ENCODE measurements at regions not wholly inside any gene's neighbourhood (a gene's known extent, or its start where the extent isn't known, plus 50 kb on each side); places are given as distances from the start of the nearest gene placed in this dataset.

GRCh38 chr13:26950968-26951367, 190.4 kb upstream of the GPR12 start:
- TF ChIP-seq GABPA (IDR thresholded peaks at IDR 0.05; ENCODE audit: low read depth): no peak
- TF ChIP-seq, protein P1, sequence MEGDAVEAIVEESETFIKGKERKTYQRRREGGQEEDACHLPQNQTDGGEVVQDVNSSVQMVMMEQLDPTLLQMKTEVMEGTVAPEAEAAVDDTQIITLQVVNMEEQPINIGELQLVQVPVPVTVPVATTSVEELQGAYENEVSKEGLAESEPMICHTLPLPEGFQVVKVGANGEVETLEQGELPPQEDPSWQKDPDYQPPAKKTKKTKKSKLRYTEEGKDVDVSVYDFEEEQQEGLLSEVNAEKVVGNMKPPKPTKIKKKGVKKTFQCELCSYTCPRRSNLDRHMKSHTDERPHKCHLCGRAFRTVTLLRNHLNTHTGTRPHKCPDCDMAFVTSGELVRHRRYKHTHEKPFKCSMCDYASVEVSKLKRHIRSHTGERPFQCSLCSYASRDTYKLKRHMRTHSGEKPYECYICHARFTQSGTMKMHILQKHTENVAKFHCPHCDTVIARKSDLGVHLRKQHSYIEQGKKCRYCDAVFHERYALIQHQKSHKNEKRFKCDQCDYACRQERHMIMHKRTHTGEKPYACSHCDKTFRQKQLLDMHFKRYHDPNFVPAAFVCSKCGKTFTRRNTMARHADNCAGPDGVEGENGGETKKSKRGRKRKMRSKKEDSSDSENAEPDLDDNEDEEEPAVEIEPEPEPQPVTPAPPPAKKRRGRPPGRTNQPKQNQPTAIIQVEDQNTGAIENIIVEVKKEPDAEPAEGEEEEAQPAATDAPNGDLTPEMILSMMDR (IDR thresholded peaks at IDR 0.05; ENCODE audit: insufficient read depth, low read length): no peak
- TF ChIP-seq SPI1 (IDR thresholded peaks at IDR 0.05; ENCODE audit: borderline replicate concordance, low read depth): no peak
- TF ChIP-seq, protein P2, sequence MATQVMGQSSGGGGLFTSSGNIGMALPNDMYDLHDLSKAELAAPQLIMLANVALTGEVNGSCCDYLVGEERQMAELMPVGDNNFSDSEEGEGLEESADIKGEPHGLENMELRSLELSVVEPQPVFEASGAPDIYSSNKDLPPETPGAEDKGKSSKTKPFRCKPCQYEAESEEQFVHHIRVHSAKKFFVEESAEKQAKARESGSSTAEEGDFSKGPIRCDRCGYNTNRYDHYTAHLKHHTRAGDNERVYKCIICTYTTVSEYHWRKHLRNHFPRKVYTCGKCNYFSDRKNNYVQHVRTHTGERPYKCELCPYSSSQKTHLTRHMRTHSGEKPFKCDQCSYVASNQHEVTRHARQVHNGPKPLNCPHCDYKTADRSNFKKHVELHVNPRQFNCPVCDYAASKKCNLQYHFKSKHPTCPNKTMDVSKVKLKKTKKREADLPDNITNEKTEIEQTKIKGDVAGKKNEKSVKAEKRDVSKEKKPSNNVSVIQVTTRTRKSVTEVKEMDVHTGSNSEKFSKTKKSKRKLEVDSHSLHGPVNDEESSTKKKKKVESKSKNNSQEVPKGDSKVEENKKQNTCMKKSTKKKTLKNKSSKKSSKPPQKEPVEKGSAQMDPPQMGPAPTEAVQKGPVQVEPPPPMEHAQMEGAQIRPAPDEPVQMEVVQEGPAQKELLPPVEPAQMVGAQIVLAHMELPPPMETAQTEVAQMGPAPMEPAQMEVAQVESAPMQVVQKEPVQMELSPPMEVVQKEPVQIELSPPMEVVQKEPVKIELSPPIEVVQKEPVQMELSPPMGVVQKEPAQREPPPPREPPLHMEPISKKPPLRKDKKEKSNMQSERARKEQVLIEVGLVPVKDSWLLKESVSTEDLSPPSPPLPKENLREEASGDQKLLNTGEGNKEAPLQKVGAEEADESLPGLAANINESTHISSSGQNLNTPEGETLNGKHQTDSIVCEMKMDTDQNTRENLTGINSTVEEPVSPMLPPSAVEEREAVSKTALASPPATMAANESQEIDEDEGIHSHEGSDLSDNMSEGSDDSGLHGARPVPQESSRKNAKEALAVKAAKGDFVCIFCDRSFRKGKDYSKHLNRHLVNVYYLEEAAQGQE (IDR thresholded peaks at IDR 0.05; ENCODE audit: insufficient replicate concordance, low read depth): no peak
- no peak for TF ChIP-seq POLR2AphosphoS5 (IDR thresholded peaks at IDR 0.05; ENCODE audit: low read depth)
- DNase-seq (ENCODE audit: low read depth in 1 of 2, low spot score in 1 of 2): no peak
- Histone ChIP-seq H3K27me3 (ENCODE audit: insufficient read depth, poor library complexity, severe bottlenecking) (no peaks in the 10 kb centered on the region), H3K27ac (replicated peaks) (no peak overlapping the region), H3K4me3 (replicated peaks; ENCODE audit: insufficient read depth, low read length) (no peak overlapping the region)

- no peak overlapping the region for H3K27ac ChIP-seq (replicated peaks)
- DNase-seq (ENCODE audit: low read depth in 1 of 2, low spot score in 1 of 2): no peak
- no peaks in the 10 kb centered on the region for H3K27me3 ChIP-seq (ENCODE audit: insufficient read depth, poor library complexity, severe bottlenecking)
- H3K4me3 ChIP-seq (replicated peaks; ENCODE audit: insufficient read depth, low read length): no peak overlapping the region
- TF ChIP-seq SPI1 (IDR thresholded peaks at IDR 0.05; ENCODE audit: borderline replicate concordance, low read depth) (no peak), GABPA (IDR thresholded peaks at IDR 0.05; ENCODE audit: low read depth) (no peak), POLR2AphosphoS5 (IDR thresholded peaks at IDR 0.05; ENCODE audit: low read depth) (no peak)
- TF ChIP-seq, protein P1 (IDR thresholded peaks at IDR 0.05; ENCODE audit: insufficient read depth, low read length): no peak
- TF ChIP-seq, protein P2 (IDR thresholded peaks at IDR 0.05; ENCODE audit: insufficient replicate concordance, low read depth): no peak
Measured at GRCh38 chr13:26950546-26950945, 190.0 kb upstream of the GPR12 start.

GRCh38 chr13:26949701-26950502, 189.3 kb upstream of the GPR12 start:
- no peak for DNase-seq (ENCODE audit: low read depth in 1 of 2, low spot score in 1 of 2)
- Histone ChIP-seq H3K4me3 (replicated peaks; ENCODE audit: insufficient read depth, low read length) (no peak overlapping the region), H3K27ac (replicated peaks) (no peak overlapping the region), H3K27me3 (ENCODE audit: insufficient read depth, poor library complexity, severe bottlenecking) (no peaks in the 10 kb centered on the region)
- no peak for TF ChIP-seq POLR2AphosphoS5 (IDR thresholded peaks at IDR 0.05; ENCODE audit: low read depth)
- TF ChIP-seq GABPA (IDR thresholded peaks at IDR 0.05; ENCODE audit: low read depth): no peak
- TF ChIP-seq, protein P1 (IDR thresholded peaks at IDR 0.05; ENCODE audit: insufficient read depth, low read length): no peak
